Stomach (tissue), 8 donors: ENCODE measurements at regions not wholly inside any gene's neighbourhood (a gene's known extent, or its start where the extent isn't known, plus 50 kb on each side); places are given as distances from the start of the nearest gene placed in this dataset.

Experiments used
- DNase-seq, 2 donors: peaks; one replicate each; pipeline versions ENCODE4 v3.0.0 to v3.0.0-alpha.2; 2013 to 2019
- H3K27ac ChIP-seq, 5 donors: fragments of 200-600 bp in 4 of 5; sonication (generic) in 4 of 5; one replicate each; pipeline ENCODE4 v1.5.1; 2013 to 2019; ENCODE audit warnings: mild to moderate bottlenecking in 1 of 5, moderate library complexity in 1 of 5
- H3K27me3 ChIP-seq, 3 donors: fragments of 200-600 bp; sonication (generic); one replicate each; pipeline ENCODE4 v1.5.1; 2017 to 2019; ENCODE audit warnings: mixed run types in 1 of 3
- H3K36me3 ChIP-seq, 4 donors: fragments of 200-600 bp; sonication (generic); 1 replicate in 3 of 4; 2 replicates in 1 of 4; pipeline ENCODE4 v1.5.1; 2016 to 2019
- H3K4me1 ChIP-seq, 4 donors: fragments of 200-600 bp; sonication (generic); one replicate each; pipeline ENCODE4 v1.5.1; 2016 to 2019
- H3K4me3 ChIP-seq, 4 donors: fragments of 200-600 bp; sonication (generic) in 3 of 4; one replicate each; pipeline ENCODE4 v1.5.1; 2016 to 2019; ENCODE audit warnings: mild to moderate bottlenecking in 1 of 4
- H3K9me3 ChIP-seq, 4 donors: fragments of 200-600 bp; sonication (generic); one replicate each; pipeline ENCODE4 v1.5.1; 2016 to 2019
- EP300 ChIP-seq: sonication (generic); formaldehyde crosslinking; IDR thresholded peaks from one replicate; pipeline ENCODE4 v1.6.1; 2017; ENCODE audit warnings: antibody characterized with exemption
- POLR2A ChIP-seq, 4 donors: fragments of 450-650 bp; IDR thresholded peaks; one replicate each; pipeline ENCODE4 v1.6.1; 2016; ENCODE audit warnings: antibody characterized with exemption in 4 of 4, control low read depth in 2 of 4, mild to moderate bottlenecking in 1 of 4, moderate library complexity in 1 of 4
- POLR2AphosphoS5 ChIP-seq, 3 donors: sonication (generic); formaldehyde crosslinking; IDR thresholded peaks; one replicate each; pipeline ENCODE4 v1.6.1; 2016; ENCODE audit warnings: antibody characterized with exemption in 3 of 3
- WGBS, 5 donors: extraction: QIAGEN DNeasy Blood & Tissue Kit in 3 of 5; methylation state at CpG; one replicate each; pipeline versions ENCODE4 v1.1.5 to v1.1.7; 2013 to 2018; 5-methylcytosine and 5-hydroxymethylcytosine counted together
- intact Hi-C: fragments of 100-400 bp; cut with DNase I; formaldehyde crosslinking; loops from one replicate; pipeline ENCODE4 v1.15.1; 2023; ENCODE audit warnings: low total_unique reads
- TF ChIP-seq, protein P1 (sequence below), 7 experiments: fragments of 450-650 bp in 4 of 7; fragments of 200-600 bp in 3 of 7; sonication (generic) in 3 of 7; IDR thresholded peaks; one replicate each; pipeline ENCODE4 v1.5.1; 2016 to 2019; ENCODE audit warnings: antibody characterized with exemption in 7 of 7, control low read depth in 2 of 7, mild to moderate bottlenecking in 1 of 7
- donor health status: healthy with polysubstance abuse.
- donor health status: Bipolar disorder and iron deficiency.
- donor health status: healthy.

DNA sequence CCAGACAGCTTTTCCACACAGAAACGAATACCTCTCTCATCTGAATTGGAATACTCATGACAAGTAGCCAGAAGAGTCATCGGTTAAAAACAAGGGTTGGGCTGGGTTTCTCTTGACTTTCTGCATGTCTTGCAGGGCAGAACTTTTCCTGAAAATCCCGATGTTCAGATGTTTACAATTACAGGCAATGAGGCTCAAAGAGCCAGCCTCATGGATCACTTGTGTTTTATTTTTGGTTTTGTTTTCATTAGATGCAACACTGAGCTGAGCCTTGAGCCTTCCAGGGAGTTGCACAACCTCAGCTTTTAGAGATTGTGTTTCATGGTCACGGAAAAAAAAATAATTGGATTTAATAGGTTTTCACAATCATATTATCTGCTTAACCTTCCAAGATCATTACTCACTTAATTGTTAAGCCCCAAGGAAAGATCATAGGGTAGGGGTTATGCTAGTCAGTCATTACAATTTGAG, 288.1 kb upstream of the PRDM1 start:
- H3K9me3 ChIP-seq: no peaks in the 10 kb centered on the region
- no peaks in the 10 kb centered on the region for H3K27me3 ChIP-seq
- H3K36me3 ChIP-seq: no peaks in the 10 kb centered on the region
- intact Hi-C loops: no loop called here
- DNase-seq: peak in 1 of 2 donors; percentile 41
- peak overlapping the region in 4 of 5 donors; percentile 32 to 75 (median 52) for H3K27ac ChIP-seq
- peaks cover 8 to 26% (median 18%) of the 10 kb centered on the region in 4 donors for H3K4me1 ChIP-seq
- WGBS, 5 donors: 58 to 77% (median 62%) methylated on average over 4 of the region's 4 CpGs
- H3K4me3 ChIP-seq: no peak overlapping the region
- TF ChIP-seq, protein P1, sequence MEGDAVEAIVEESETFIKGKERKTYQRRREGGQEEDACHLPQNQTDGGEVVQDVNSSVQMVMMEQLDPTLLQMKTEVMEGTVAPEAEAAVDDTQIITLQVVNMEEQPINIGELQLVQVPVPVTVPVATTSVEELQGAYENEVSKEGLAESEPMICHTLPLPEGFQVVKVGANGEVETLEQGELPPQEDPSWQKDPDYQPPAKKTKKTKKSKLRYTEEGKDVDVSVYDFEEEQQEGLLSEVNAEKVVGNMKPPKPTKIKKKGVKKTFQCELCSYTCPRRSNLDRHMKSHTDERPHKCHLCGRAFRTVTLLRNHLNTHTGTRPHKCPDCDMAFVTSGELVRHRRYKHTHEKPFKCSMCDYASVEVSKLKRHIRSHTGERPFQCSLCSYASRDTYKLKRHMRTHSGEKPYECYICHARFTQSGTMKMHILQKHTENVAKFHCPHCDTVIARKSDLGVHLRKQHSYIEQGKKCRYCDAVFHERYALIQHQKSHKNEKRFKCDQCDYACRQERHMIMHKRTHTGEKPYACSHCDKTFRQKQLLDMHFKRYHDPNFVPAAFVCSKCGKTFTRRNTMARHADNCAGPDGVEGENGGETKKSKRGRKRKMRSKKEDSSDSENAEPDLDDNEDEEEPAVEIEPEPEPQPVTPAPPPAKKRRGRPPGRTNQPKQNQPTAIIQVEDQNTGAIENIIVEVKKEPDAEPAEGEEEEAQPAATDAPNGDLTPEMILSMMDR (IDR thresholded peaks at IDR 0.05): no peak
- peak in 2 of 3 donors; percentile 33 to 63 for TF ChIP-seq POLR2AphosphoS5 (IDR thresholded peaks at IDR 0.05)
- no peak for TF ChIP-seq POLR2A (IDR thresholded peaks at IDR 0.05)
- no peak for TF ChIP-seq EP300

- Histone ChIP-seq H3K4me1 (peaks cover 8 to 26% (median 18%) of the 10 kb centered on the region in 4 donors), H3K36me3 (no peaks in the 10 kb centered on the region), H3K4me3 (no peak overlapping the region), H3K27ac (peak overlapping the region in 4 of 5 donors; percentile 32 to 75 (median 52)), H3K27me3 (no peaks in the 10 kb centered on the region), H3K9me3 (no peaks in the 10 kb centered on the region)
- WGBS, 5 donors: 89 to 96% (median 91%) methylated on average over 3 to 4 of the region's 4 CpGs
- intact Hi-C loops: no loop called here
- DNase-seq: no peak
- TF ChIP-seq POLR2A (IDR thresholded peaks at IDR 0.05) (no peak), POLR2AphosphoS5 (IDR thresholded peaks at IDR 0.05) (no peak), EP300 (no peak)
- TF ChIP-seq, protein P1 (IDR thresholded peaks at IDR 0.05): no peak
Measured at GRCh38 chr6:105797286-105797979, 288.7 kb upstream of the PRDM1 start.

DNA sequence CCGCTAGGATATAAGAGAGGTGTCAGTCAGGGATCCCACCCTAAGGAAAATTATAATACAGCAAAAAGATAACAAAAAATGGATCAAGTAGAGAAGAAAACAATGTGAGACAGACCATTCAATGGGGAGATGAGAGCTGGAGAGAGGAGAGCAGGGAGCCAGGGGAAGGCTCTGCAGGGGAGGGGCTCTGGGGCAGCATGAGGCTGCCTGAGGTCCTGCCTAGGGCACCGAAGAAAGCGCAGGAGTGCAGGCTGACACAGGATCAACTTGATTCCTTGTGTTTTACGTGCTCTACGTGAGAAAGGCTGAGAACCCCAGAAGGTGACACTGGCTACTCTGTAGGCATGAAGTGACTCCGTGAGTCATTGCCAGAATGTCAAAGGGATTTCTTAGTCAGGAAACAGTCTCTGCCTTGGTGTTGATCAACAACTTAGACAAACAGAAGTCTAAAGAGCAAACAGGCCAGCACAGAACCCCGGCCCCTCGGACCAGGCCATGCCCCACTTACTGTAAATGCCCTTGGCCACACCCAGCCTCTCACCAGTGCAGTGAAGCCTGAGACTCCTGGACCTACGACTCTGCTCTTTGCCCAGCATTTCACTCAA, 290.1 kb upstream of the PRDM1 start:
- TF ChIP-seq POLR2AphosphoS5 (IDR thresholded peaks at IDR 0.05) (peak in 1 of 3 donors; percentile 5), EP300 (no peak)
- intact Hi-C loops: no loop called here

GRCh38 chr6:105795366-105795765, 290.8 kb upstream of the PRDM1 start:
- no peak for DNase-seq
- no peak for TF ChIP-seq POLR2A (IDR thresholded peaks at IDR 0.05)
- no peak for TF ChIP-seq POLR2AphosphoS5 (IDR thresholded peaks at IDR 0.05)
- TF ChIP-seq, protein P1 (IDR thresholded peaks at IDR 0.05): no peak
- no peak for TF ChIP-seq EP300
- H3K27me3 ChIP-seq: no peaks in the 10 kb centered on the region
- peak overlapping the region in 2 of 5 donors; percentile 50 to 63 for H3K27ac ChIP-seq
- H3K36me3 ChIP-seq: no peaks in the 10 kb centered on the region
- no peak overlapping the region for H3K4me3 ChIP-seq
- intact Hi-C loops: no loop called here
- peaks cover 8 to 31% (median 19%) of the 10 kb centered on the region in 4 donors for H3K4me1 ChIP-seq
- H3K9me3 ChIP-seq: no peaks in the 10 kb centered on the region

More for the DNA sequence above, 290.1 kb upstream of the PRDM1 start:
- Histone ChIP-seq H3K27ac (peak overlapping the region in 3 of 5 donors; percentile 46 to 63 (median 50)), H3K27me3 (no peaks in the 10 kb centered on the region), H3K4me1 (peaks cover 8 to 31% (median 19%) of the 10 kb centered on the region in 4 donors), H3K36me3 (no peaks in the 10 kb centered on the region), H3K9me3 (no peaks in the 10 kb centered on the region), H3K4me3 (no peak overlapping the region)
- WGBS, 5 donors: 42 to 56% (median 56%) methylated on average over 9 of the region's 9 CpGs
- peak; percentile 65 to 81 for DNase-seq
